Neural crest cell (in vitro differentiated cells): ENCODE measurements at regions not wholly inside any gene's neighbourhood (a gene's known extent, or its start where the extent isn't known, plus 50 kb on each side); places are given as distances from the start of the nearest gene placed in this dataset.
"Not testable (repeated sequence)": the region's sequence is repeated elsewhere in the genome, so short reads cannot be mapped to it uniquely, and the experiment has no call there.

ENCODE experiments used
- DNase-seq: peaks from one replicate; pipeline ENCODE4 v3.0.0; 2021; ENCODE audit warnings: low read depth, mixed read lengths, low spot score
- H3K27ac Mint-ChIP-seq: one replicate; pipeline ENCODE4 v1.8.0; 2021; ENCODE audit warnings: mild to moderate bottlenecking, mixed read lengths; ENCODE audit not compliant: unreplicated experiment
- H3K27me3 Mint-ChIP-seq: 2 replicates; pipeline ENCODE4 v1.8.0; 2021; ENCODE audit warnings: low read depth, mild to moderate bottlenecking, mixed read lengths
- H3K36me3 Mint-ChIP-seq: 2 replicates; pipeline ENCODE4 v1.8.0; 2021; ENCODE audit warnings: low read depth, mild to moderate bottlenecking, mixed read lengths
- H3K4me1 Mint-ChIP-seq: 2 replicates; pipeline ENCODE4 v1.8.0; 2021; ENCODE audit warnings: mixed read lengths
- H3K4me3 Mint-ChIP-seq: one replicate; pipeline ENCODE4 v1.8.0; 2021; ENCODE audit warnings: mild to moderate bottlenecking, mixed read lengths
- H3K9me3 Mint-ChIP-seq: 2 replicates; pipeline ENCODE4 v1.8.0; 2021; ENCODE audit warnings: mixed read lengths
- CTCF ChIP-seq: fragments of 200-600 bp; sonication (generic); conservative IDR thresholded peaks from 2 replicates; pipeline ENCODE4 v1.5.0; 2021; ENCODE audit warnings: antibody characterized with exemption, mild to moderate bottlenecking

DNA sequence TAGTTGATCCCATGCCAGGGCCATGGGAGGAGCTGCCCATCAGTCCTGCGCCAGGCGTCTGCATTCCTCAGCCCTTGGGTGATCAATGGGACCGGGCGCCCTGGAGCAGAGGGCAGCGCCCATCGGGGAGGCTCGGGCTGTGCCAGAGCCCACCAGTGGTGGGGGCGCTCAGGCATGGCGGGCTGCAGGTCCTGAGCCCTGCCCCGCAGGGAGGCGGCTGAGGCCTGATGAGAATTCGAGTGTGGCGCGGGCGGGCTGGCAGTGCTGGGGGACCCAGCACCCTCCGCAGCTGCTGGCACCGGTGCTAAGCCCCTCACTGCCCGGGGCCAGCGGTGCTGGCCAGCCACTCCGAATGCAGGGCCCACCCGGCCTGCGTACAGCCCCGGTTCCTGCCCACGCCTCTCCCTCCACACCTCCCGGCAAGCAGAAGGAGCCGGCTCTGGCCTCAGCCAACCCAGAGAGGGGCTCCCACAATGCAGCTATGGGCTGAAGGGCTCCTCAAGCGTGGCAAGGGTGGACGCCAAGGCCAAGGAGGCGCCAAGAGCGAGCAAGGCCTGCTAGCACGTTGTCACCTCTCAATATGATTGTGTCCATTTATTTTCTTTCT, 238.1 kb upstream of the OLFM3 start:
- no peak for TF ChIP-seq CTCF
- H3K9me3 Mint-ChIP-seq, result peaks cover 6% of the 10 kb centered on the region
- DNase-seq, result no peak
- no peaks in the 10 kb centered on the region for H3K36me3 Mint-ChIP-seq
- H3K4me1 Mint-ChIP-seq, result no peaks in the 10 kb centered on the region
- H3K27ac Mint-ChIP-seq, result no peak overlapping the region
- H3K27me3 Mint-ChIP-seq, result no peaks in the 10 kb centered on the region
- no peak overlapping the region for H3K4me3 Mint-ChIP-seq

GRCh38 chr1:102219463-102219862, 222.7 kb upstream of the OLFM3 start:
- Mint-ChIP-seq H3K4me1 (no peaks in the 10 kb centered on the region), H3K4me3 (no peak overlapping the region), H3K9me3 (no peaks in the 10 kb centered on the region), H3K27ac (no peak overlapping the region), H3K27me3 (peaks cover 4% of the 10 kb centered on the region), H3K36me3 (no peaks in the 10 kb centered on the region)
- no peak for DNase-seq
- TF ChIP-seq CTCF, result no peak

GRCh38 chr1:102210891-102211290, 214.2 kb upstream of the OLFM3 start:
- H3K36me3 Mint-ChIP-seq, H3K4me1 Mint-ChIP-seq, DNase-seq, H3K27me3 Mint-ChIP-seq, H3K27ac Mint-ChIP-seq, H3K4me3 Mint-ChIP-seq, H3K9me3 Mint-ChIP-seq: not testable (repeated sequence)

GRCh38 chr1:102191723-102192122, 195.0 kb upstream of the OLFM3 start:
- Mint-ChIP-seq H3K36me3 (no peaks in the 10 kb centered on the region), H3K4me3 (no peak overlapping the region), H3K4me1 (no peaks in the 10 kb centered on the region), H3K9me3 (no peaks in the 10 kb centered on the region), H3K27me3 (no peaks in the 10 kb centered on the region), H3K27ac (no peak overlapping the region)
- peak; percentile 76 for TF ChIP-seq CTCF
- peak; percentile 5 for DNase-seq

DNA sequence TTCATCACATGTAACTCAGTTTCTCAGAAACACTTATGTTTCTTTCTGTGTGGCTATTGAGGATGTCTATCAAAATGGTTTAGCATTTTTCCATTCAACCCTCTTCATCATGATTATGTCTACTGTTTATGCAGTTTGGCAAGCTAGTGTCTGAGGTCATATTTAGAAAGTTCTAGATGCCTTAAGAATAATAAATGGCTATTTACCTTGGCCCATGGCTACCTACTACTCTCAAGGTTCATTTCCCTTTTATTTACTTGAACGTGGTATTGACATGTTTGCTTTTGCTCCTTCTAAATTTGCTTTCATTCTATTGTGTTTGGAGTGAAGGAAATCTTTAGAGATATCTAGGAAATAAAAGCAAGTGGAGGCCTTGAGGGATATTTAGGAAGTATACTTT, 193.7 kb upstream of the OLFM3 start:
- no peak for DNase-seq
- Mint-ChIP-seq H3K36me3 (no peaks in the 10 kb centered on the region), H3K4me1 (no peaks in the 10 kb centered on the region), H3K27ac (no peak overlapping the region), H3K9me3 (no peaks in the 10 kb centered on the region), H3K27me3 (no peaks in the 10 kb centered on the region), H3K4me3 (no peak overlapping the region)
- no peak for TF ChIP-seq CTCF

DNA sequence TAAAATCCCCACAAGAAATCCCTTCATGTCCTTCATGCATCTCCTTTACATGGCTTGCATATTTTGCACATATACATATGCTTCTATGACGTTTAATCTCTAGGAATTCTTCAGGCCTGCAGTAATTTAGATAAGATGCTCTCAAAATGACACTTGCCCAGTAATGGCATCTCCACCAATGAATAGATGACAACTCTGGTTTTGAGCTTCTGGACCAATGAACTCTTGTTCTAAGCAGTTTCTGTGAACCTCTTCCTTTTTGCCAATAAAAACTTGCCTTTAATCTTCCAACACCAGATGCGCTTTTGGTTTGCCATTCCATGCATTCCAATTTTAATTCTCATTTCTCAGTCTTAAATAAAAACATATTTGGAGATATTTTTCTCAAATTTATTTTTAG, 189.8 kb upstream of the OLFM3 start:
- Mint-ChIP-seq H3K27me3 (no peaks in the 10 kb centered on the region), H3K36me3 (no peaks in the 10 kb centered on the region), H3K27ac (no peak overlapping the region), H3K9me3 (no peaks in the 10 kb centered on the region), H3K4me1 (no peaks in the 10 kb centered on the region), H3K4me3 (no peak overlapping the region)
- no peak for DNase-seq
- TF ChIP-seq CTCF, result no peak
